Activated T-cell treated with anti-CD3 and anti-CD28 coated beads, Interleukin-2, amount 50 U/mL, for 72 hours (primary cell): ENCODE measurements at regions not wholly inside any gene's neighbourhood (a gene's known extent, or its start where the extent isn't known, plus 50 kb on each side); places are given as distances from the start of the nearest gene placed in this dataset.

Experiments used
- ATAC-seq, 2 donors: fragments of 150-1000 bp; cut with Tn5 transposase; replicated peaks in 1 of 2; 2 replicates each; pipeline ENCODE4 v1.10.0; 2021; ENCODE audit warnings: moderate library complexity in 2 of 2, mild to moderate bottlenecking in 1 of 2
- DNase-seq, 2 donors: peaks; one replicate each; pipeline ENCODE4 v3.0.0; 2021 to 2022; ENCODE audit warnings: mixed read lengths in 1 of 2
- H3K27ac Mint-ChIP-seq: one replicate; pipeline ENCODE4 v1.8.0; 2022; ENCODE audit warnings: mild to moderate bottlenecking, moderate library complexity, mixed read lengths
- H3K27me3 Mint-ChIP-seq: one replicate; pipeline ENCODE4 v1.8.0; 2022; ENCODE audit warnings: low read depth, mixed read lengths
- H3K36me3 Mint-ChIP-seq, 2 donors: one replicate each; pipeline ENCODE4 v1.8.0; 2022; ENCODE audit warnings: mixed read lengths in 2 of 2, mild to moderate bottlenecking in 1 of 2; ENCODE audit not compliant: insufficient read depth in 2 of 2
- H3K4me1 Mint-ChIP-seq: one replicate; pipeline ENCODE4 v1.8.0; 2022; ENCODE audit warnings: low read depth, mixed read lengths
- H3K4me3 Mint-ChIP-seq, 2 donors: one replicate each; pipeline ENCODE4 v1.8.0; 2022; ENCODE audit warnings: mild to moderate bottlenecking in 2 of 2, mixed read lengths in 2 of 2, moderate library complexity in 2 of 2
- H3K9me3 Mint-ChIP-seq, 2 donors: one replicate each; pipeline ENCODE4 v1.8.0; 2022; ENCODE audit warnings: mixed read lengths in 2 of 2

DNA sequence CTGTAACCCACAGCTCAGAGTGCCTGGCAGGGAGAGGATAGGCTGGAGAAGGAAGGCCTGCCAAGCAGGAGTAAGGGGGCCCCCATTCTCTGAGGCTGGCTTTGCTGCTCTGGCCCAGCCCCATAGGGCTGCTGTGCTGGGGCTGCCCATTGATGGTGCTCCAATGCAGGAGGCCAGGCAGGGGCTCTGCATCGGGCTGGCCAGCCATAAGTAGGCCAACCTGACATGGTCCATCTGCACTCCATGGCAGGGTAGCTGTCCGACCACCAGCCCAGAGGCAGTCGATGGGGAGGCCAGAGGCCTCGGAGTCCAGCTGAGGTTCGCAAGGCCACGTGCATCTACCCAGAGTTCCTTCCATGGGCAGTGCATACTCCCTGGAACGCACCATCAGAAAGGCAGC, 75.0 kb upstream of the PITX1 start:
- DNase-seq (no peak), ATAC-seq (no peak)
- Mint-ChIP-seq H3K36me3 (no peaks in the 10 kb centered on the region), H3K9me3 (no peaks in the 10 kb centered on the region), H3K4me3 (no peak overlapping the region), H3K27ac (no peak overlapping the region), H3K4me1 (no peaks in the 10 kb centered on the region), H3K27me3 (peaks cover 11% of the 10 kb centered on the region)

DNA sequence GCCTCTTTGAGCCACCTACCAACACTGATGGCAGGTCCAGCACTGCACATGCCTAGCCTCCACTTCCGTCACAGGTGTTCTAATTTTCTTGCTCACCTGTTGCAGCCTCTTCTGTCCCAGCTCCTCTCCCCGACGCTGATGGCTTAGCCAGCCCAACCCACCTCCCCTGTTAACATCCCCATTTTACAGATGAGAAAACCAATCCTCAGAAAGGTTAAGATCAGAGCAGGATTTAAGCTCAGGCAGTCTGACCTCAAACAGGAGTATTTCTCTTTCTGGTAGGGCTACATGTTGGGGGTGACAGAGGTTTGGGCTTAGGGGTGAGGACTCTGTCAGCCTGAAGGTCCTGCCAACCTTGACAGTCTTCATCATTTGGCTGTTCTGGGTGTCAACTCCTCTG, 74.5 kb upstream of the PITX1 start:
- no peak for ATAC-seq
- Mint-ChIP-seq H3K36me3 (no peaks in the 10 kb centered on the region), H3K27me3 (peaks cover 11% of the 10 kb centered on the region)

DNA sequence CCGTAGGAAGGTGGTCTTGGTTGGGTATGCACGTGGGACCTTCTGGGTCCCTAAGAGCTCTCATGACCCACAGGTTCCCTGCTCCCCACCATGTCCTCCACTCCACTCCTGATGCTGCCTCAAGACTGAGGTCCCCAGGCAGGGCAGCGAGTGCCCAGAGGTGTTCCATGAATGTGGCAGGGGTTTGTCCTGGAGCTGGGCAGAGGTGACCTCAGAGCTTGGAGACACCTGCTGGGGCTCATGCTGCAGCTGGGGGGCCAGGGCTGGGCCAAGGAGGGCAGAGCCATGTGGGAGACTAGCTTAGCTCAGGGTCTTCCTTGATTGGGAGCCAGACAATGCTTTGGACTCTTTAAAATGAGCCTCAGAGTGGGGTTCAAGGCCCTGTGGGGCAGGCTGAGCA, 74.0 kb upstream of the PITX1 start:
- Mint-ChIP-seq H3K4me3 (no peak overlapping the region), H3K27ac (no peak overlapping the region), H3K4me1 (no peaks in the 10 kb centered on the region), H3K27me3 (peaks cover 11% of the 10 kb centered on the region), H3K9me3 (no peaks in the 10 kb centered on the region), H3K36me3 (no peaks in the 10 kb centered on the region)
- ATAC-seq (no peak), DNase-seq (no peak)

More for the DNA sequence above, 74.5 kb upstream of the PITX1 start:
- Mint-ChIP-seq H3K4me1 (no peaks in the 10 kb centered on the region), H3K9me3 (no peaks in the 10 kb centered on the region), H3K4me3 (no peak overlapping the region), H3K27ac (no peak overlapping the region)
- no peak for DNase-seq

DNA sequence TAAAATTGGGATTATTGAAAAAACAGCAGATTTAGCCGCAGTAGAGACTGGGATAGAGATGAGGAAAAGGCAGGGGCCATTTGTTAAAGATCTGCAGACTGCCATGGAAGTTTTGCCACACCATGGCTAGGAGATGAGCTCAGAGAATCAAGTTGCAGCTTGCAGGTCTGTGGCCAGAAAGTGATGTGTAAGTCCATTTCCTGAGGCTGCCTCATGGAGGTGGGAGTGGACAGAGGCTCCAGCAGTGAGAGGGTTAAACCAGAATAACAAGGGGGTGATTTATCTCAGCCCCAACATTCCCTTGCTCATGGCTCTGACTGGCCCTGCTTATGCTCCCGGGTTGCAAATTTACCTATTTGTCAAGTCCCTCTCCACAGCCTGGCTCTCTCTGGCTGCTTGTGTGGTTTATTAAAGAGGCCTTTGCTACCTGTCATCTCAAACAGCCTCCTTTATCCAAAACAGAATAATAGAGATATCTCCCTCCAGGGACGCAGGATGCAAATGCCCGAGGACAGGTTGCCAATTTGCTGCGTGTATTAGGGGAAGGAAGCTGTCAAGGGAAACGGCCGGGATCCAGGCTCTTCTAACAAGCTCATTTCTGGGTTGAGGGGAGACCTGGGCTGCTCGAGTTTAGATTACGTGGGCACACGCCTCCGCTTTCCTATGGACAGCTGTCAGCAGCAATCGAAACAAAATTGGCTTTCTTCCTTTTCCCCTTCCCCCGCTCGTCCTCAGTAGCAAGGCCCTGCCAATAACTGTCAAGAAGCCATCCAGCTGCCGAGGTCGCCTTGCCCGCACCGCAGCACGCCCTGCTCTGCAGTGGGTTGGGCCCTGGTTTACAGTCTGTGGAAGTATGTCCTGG, 72.8 kb upstream of the PITX1 start:
- Mint-ChIP-seq H3K4me1 (no peaks in the 10 kb centered on the region), H3K27me3 (peaks cover 11% of the 10 kb centered on the region), H3K4me3 (no peak overlapping the region), H3K36me3 (no peaks in the 10 kb centered on the region), H3K9me3 (no peaks in the 10 kb centered on the region), H3K27ac (no peak overlapping the region)
- ATAC-seq (no peak), DNase-seq (no peak)

DNA sequence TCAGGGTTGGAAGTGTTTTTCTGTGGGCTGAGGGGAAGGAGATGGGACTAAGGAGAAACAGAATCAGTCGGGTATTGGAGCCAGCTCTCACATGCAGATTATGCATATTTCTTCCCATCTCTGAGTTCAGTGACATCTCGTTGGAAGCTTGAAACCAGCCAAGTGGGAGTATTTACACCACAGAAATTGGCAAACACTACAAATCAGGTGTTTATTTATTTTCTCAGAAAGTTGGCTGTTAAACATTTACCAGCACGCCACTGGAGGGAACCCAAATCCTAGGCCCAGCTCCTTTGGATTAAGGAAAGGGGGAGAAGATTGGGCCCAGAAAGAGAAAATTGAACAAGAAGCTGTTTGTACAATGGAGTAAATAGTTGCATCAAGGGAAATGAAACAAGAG, 72.1 kb upstream of the PITX1 start:
- H3K27ac Mint-ChIP-seq, result no peak overlapping the region
- no peaks in the 10 kb centered on the region for H3K9me3 Mint-ChIP-seq
- peaks cover 11% of the 10 kb centered on the region for H3K27me3 Mint-ChIP-seq
- no peaks in the 10 kb centered on the region for H3K4me1 Mint-ChIP-seq
- H3K4me3 Mint-ChIP-seq, result no peak overlapping the region
- DNase-seq (no peak), ATAC-seq (no peak)
- no peaks in the 10 kb centered on the region for H3K36me3 Mint-ChIP-seq

DNA sequence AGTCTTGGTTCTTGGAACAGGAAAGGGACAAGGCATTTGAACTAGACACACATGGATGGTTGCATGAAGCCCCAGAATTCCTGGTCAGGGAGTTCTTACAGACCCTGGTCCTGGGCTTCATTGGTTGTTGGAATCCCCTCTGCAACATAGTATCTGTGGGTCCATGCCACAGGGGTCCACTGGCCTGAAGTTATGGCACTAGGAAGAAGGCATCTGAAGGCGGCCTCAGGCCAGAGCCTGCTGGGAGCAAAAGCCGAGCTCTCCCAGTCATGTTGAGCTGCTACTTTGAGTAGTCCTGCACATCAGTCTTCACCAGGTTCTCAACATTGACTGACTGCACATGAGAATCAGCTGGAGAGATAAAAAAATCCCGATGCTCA, 71.1 kb upstream of the PITX1 start:
- Mint-ChIP-seq H3K9me3 (no peaks in the 10 kb centered on the region), H3K27me3 (peaks cover 11% of the 10 kb centered on the region), H3K4me1 (no peaks in the 10 kb centered on the region), H3K36me3 (no peaks in the 10 kb centered on the region), H3K27ac (no peak overlapping the region), H3K4me3 (no peak overlapping the region)
- no peak for DNase-seq
- ATAC-seq, result no peak

DNA sequence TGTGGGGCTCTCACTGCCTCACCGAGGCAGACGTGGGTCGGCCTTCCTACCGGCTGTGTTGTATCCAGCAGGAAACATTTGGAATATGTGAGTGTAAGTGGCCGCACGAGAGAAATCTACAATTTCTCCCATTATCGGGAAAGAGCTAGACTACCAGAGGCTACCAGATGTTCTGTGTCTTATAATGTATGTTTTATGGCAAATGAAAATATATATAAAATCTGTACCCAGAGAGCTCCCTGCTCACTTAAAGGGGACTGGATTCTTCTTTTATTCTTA, 69.5 kb upstream of the PITX1 start:
- Mint-ChIP-seq H3K27me3 (peaks cover 11% of the 10 kb centered on the region), H3K36me3 (no peaks in the 10 kb centered on the region), H3K9me3 (no peaks in the 10 kb centered on the region), H3K27ac (no peak overlapping the region), H3K4me3 (no peak overlapping the region), H3K4me1 (no peaks in the 10 kb centered on the region)
- DNase-seq, result no peak
- ATAC-seq, result no peak

DNA sequence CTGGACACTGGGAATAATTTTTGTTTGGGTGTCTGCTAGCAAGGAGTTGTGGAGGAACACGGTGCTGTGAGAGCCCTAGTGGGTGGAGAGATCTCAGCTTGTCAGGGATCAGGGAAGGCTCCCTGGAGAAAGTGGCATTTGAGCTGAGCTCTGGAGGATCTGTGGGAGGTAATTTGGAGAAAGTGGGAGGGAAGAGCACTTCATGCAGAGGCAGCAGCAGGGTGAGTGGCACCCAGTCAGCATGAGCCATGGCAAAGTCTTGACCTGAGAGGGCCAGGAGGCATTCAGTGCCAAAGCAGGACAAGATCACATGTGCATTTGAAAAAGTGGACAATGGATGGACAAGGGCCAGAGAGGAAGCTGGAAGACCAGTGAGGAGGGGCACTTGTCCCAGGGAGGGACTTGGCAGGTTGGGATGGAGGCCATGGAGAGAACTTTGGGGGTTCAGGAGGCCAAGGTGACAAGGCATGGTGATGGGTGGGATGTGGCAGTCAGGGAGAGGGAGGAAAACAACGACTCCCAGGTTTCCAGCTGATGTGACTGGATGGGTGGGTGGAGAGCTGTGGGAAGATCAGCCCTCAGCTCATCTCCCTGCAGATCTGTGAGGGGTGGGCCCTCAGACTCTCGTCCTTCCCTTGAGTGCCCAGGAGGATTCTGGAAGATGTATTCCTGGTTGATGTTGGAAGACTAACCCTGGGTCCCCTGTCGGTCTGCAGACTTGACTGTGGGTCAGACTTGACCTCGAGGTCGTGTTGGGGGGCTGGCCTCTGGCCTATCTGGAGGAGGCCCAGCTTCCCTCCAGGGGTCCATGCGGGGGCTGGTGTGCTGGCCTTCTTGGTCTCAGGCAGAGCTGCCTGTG, 68.9 kb upstream of the PITX1 start:
- Mint-ChIP-seq H3K9me3 (no peaks in the 10 kb centered on the region), H3K36me3 (no peaks in the 10 kb centered on the region), H3K27ac (no peak overlapping the region), H3K4me1 (no peaks in the 10 kb centered on the region), H3K4me3 (no peak overlapping the region), H3K27me3 (peaks cover 11% of the 10 kb centered on the region)
- ATAC-seq (no peak), DNase-seq (no peak)

DNA sequence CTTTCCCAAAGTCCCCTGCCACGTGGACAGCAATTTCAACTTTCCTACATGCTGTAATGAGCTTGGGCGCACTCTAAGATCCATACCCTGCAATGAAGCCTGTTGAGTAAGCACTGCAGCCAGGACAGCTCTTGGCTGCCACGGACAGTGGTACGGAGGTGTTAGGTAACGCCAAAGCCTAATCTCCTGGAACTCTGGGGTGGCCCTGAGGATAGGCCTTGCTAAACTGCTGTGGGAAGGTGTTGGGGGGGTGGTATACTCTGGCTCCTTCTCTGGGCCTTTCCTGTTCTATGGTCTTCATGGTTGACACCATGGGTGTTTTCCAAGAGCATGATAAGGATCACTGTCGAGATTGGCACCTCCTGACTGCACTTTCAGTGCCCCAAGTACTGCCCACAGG, 66.4 kb upstream of the PITX1 start:
- H3K9me3 Mint-ChIP-seq, result no peaks in the 10 kb centered on the region
- no peak for ATAC-seq
- H3K4me3 Mint-ChIP-seq, result no peak overlapping the region
- no peak for DNase-seq
- H3K36me3 Mint-ChIP-seq, result no peaks in the 10 kb centered on the region
- H3K4me1 Mint-ChIP-seq, result no peaks in the 10 kb centered on the region
- H3K27me3 Mint-ChIP-seq, result no peaks in the 10 kb centered on the region
- no peak overlapping the region for H3K27ac Mint-ChIP-seq

DNA sequence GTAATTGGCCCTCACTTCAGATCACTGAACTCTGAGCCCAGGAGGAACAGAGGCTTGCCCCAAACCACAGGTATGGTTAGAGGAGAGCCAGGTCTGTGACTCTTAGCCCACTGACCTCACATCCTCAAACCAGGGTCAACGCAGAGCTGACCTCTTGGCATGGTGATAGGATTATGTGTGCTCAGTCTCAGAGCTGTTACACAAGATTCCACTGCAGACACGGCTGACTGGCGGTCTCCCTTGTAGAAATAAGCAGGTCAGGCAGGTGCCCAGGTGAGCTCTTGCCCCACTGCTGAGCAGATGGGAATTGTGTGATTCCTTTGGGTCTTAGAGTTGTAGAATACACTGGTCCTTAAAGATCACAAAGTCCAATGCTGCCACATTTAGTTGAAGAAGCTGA, 66.0 kb upstream of the PITX1 start:
- DNase-seq (no peak), ATAC-seq (no peak)
- Mint-ChIP-seq H3K4me1 (no peaks in the 10 kb centered on the region), H3K9me3 (no peaks in the 10 kb centered on the region), H3K36me3 (no peaks in the 10 kb centered on the region), H3K27me3 (no peaks in the 10 kb centered on the region), H3K27ac (no peak overlapping the region), H3K4me3 (no peak overlapping the region)

DNA sequence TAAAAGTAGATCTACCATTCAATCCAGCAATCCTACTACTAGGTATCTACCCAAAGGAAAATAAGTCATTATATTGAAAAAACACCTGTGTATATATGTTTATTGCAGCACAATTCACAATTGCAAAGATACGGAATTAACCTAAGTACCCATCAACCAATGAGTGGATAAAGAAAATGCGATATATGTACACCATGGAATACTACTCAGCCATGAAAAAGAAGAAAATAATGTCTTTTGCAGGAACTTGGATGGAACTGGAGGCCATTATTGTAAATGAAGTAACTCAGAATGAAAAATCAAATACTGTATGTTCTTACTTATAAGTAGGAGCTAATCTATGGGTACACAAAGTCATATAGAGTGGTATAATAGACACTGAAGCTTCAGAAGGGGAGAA, 63.4 kb upstream of the PITX1 start:
- DNase-seq (no peak), ATAC-seq (no peak)
- Mint-ChIP-seq H3K4me1 (no peaks in the 10 kb centered on the region), H3K27ac (no peak overlapping the region), H3K4me3 (no peak overlapping the region), H3K9me3 (no peaks in the 10 kb centered on the region), H3K27me3 (no peaks in the 10 kb centered on the region), H3K36me3 (no peaks in the 10 kb centered on the region)

DNA sequence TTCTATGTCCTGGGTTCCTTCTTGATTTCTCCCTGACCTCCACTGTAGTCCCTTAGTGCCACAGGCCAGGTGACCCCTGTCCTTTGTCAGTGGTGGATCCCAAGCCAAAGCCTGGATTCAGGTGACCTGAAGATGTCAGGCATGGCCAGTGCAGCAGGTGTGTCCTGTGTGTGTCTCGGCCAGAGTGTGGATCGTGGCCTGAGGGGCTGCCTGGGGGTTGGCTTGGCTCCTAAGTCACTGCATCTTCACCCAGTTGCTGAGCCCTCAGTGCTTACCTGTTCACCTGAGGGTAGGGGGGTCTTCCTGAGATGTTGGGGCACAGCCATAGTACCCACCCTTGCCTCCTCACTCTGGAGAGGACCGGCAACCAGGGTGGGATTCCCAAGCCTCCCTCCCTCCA, 61.8 kb upstream of the PITX1 start:
- Mint-ChIP-seq H3K27ac (no peak overlapping the region), H3K27me3 (no peaks in the 10 kb centered on the region), H3K9me3 (no peaks in the 10 kb centered on the region), H3K4me3 (no peak overlapping the region), H3K4me1 (no peaks in the 10 kb centered on the region), H3K36me3 (no peaks in the 10 kb centered on the region)
- ATAC-seq (no peak), DNase-seq (no peak)

DNA sequence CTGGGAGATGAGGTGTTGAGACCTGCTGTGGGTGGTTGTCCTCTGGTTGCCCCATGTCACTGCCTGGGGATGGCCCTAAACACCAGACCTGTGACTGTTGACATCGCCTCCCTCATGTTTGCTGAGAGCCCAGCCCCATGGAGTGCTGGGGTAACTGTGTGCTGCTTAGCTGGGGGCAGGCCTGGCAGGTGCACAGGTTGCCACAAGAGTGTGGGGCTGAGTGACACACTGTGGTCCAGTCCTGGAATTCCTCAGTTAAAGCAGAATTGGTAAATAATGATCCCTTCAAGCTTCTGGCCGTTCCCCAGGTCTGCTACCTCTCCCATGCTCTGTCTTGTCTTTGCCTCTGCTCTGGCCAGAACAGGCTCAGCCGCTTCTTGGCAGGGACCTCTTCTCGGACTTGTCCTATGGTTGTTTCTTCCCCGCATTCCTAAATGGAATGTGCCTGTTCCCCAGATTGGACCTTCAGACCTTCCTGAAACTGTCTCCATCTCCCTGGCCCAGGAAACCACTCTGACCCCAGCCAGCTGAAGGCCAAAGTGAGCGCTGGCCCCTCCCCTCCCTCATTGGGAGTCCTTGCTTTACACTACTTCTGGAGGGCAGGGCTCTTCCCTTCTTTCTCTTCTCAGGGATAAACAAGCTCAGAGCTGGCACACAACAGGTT, 61.2 kb upstream of the PITX1 start:
- Mint-ChIP-seq H3K27ac (no peak overlapping the region), H3K4me1 (no peaks in the 10 kb centered on the region), H3K9me3 (no peaks in the 10 kb centered on the region), H3K27me3 (no peaks in the 10 kb centered on the region), H3K36me3 (no peaks in the 10 kb centered on the region), H3K4me3 (no peak overlapping the region)
- ATAC-seq, result no peak
- no peak for DNase-seq
